Cardiac fibroblast (primary cell): ENCODE measurements at regions not wholly inside any gene's neighbourhood (a gene's known extent, or its start where the extent isn't known, plus 50 kb on each side); places are given as distances from the start of the nearest gene placed in this dataset.

Experiments
- DNase-seq, 2 donors: peaks; one replicate each; pipeline versions ENCODE4 v3.0.0 to v3.0.0-alpha.2; 2010; ENCODE audit warnings: low read depth in 2 of 2
- H3K4me3 ChIP-seq, 2 donors: replicated peaks in 1 of 2; 1 replicate in 1 of 2; 2 replicates in 1 of 2; pipeline ENCODE4 v1.5.1; 2011; ENCODE audit warnings: low read depth in 2 of 2, low read length in 2 of 2, mild to moderate bottlenecking in 2 of 2, moderate library complexity in 1 of 2
- CTCF ChIP-seq: IDR thresholded peaks from one replicate; pipeline ENCODE4 v1.5.1; 2011; ENCODE audit warnings: low read depth, mild to moderate bottlenecking, low read length, inconsistent platforms

DNA sequence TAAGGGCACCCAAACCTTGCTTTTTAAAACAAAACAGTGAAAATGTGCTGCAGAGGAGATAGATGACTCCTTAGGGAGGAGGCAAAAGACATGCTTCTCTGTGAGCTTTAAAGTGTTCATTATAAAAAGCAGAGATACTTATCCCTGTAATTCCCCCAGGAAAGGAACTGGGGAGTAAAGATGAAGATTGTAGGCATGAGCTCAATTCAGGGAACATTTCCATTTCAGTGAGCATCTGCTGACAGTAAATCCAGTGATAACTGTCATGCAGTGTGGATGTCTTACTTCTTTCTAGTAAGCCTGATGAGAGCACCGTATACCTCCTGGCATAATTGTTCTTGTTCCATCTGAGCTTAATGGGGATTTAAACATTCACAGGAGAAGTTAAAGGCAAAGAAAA lies 1296.5 kb downstream of the MRPL39 start:
- no peak for DNase-seq
- no peak overlapping the region for H3K4me3 ChIP-seq
- no peak for TF ChIP-seq CTCF

- no peak for TF ChIP-seq CTCF
- H3K4me3 ChIP-seq, result no peak overlapping the region
- no peak for DNase-seq
These were observed 1299.1 kb downstream of the MRPL39 start for GRCh38 chr21:24308183-24308582.

- no peak overlapping the region for H3K4me3 ChIP-seq
- no peak for TF ChIP-seq CTCF
- no peak for DNase-seq
These were observed 1304.9 kb downstream of the MRPL39 start for GRCh38 chr21:24302400-24302799.

DNA sequence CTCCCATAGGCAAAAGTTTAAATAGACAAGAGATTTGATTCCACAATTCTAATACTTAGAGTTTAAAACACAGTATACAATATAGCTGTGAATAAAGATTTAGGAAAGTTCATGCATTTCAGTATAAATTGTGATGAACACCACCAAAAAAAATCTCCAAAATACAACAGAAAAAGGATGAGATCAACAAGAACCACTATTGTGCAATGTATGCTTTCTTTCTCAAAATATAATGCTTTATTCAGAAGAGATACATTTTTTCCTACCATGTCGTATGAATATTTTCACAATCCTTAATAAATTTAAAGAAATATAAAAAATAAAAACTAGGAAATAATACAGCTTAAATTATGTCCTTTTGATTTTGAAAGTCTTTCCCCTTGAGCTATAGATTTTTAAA lies 1309.2 kb downstream of the MRPL39 start:
- no peak for DNase-seq
- no peak for TF ChIP-seq CTCF
- H3K4me3 ChIP-seq, result no peak overlapping the region

- H3K4me3 ChIP-seq, result no peak overlapping the region
- TF ChIP-seq CTCF, result no peak
These were observed 1313.1 kb downstream of the MRPL39 start for GRCh38 chr21:24294171-24294570.

GRCh38 chr21:24290151-24290833 lies 1317.0 kb downstream of the MRPL39 start:
- H3K4me3 ChIP-seq, result no peak overlapping the region
- TF ChIP-seq CTCF, result no peak
- DNase-seq, result no peak

More at GRCh38 chr21:24294171-24294570, 1313.1 kb downstream of the MRPL39 start:
- no peak for DNase-seq

GRCh38 chr21:24289539-24289938 lies 1317.7 kb downstream of the MRPL39 start:
- H3K4me3 ChIP-seq, result no peak overlapping the region
- no peak for TF ChIP-seq CTCF
- DNase-seq, result no peak
